HL-60 (cell line): ENCODE measurements at regions not wholly inside any gene's neighbourhood (a gene's known extent, or its start where the extent isn't known, plus 50 kb on each side); places are given as distances from the start of the nearest gene placed in this dataset.

Source experiments
- DNase-seq, 2 experiments: peaks; one replicate each; pipeline ENCODE4 v3.0.0-alpha.2; 2010 to 2020; ENCODE audit warnings: low read depth in 1 of 2, low spot score in 1 of 2
- H3K27ac ChIP-seq: fragments of 250-450 bp; sonication (Bioruptor Pico); replicated peaks from 2 replicates; pipeline ENCODE4 v1.5.1; 2020; ENCODE audit warnings: mild to moderate bottlenecking, moderate library complexity
- H3K27me3 ChIP-seq: fragments of 250-450 bp; sonication (Bioruptor Pico); 2 replicates; pipeline ENCODE4 v1.5.1; 2021; ENCODE audit warnings: mild to moderate bottlenecking, moderate library complexity; ENCODE audit not compliant: insufficient read depth, poor library complexity, severe bottlenecking
- H3K4me3 ChIP-seq: replicated peaks from 2 replicates; pipeline ENCODE4 v1.5.1; 2011; ENCODE audit warnings: mild to moderate bottlenecking, control low read depth, low read length; ENCODE audit not compliant: insufficient read depth
- CTCF ChIP-seq: IDR thresholded peaks from one replicate; pipeline ENCODE4 v1.5.1; 2011; ENCODE audit warnings: low read length, control low read depth, inconsistent platforms; ENCODE audit not compliant: insufficient read depth
- GABPA ChIP-seq: IDR thresholded peaks from 2 replicates; pipeline ENCODE4 v1.6.1; 2012; ENCODE audit warnings: low read depth
- POLR2AphosphoS5 ChIP-seq: IDR thresholded peaks from 2 replicates; pipeline ENCODE4 v1.6.1; 2012; ENCODE audit warnings: low read depth
- SPI1 ChIP-seq: IDR thresholded peaks from 2 replicates; pipeline ENCODE4 v1.6.1; 2012; ENCODE audit warnings: low read depth, mild to moderate bottlenecking, borderline replicate concordance
- TF ChIP-seq, protein P1 (sequence below): IDR thresholded peaks from 2 replicates; pipeline ENCODE4 v1.6.1; 2012; ENCODE audit warnings: low read depth; ENCODE audit not compliant: insufficient replicate concordance

DNA sequence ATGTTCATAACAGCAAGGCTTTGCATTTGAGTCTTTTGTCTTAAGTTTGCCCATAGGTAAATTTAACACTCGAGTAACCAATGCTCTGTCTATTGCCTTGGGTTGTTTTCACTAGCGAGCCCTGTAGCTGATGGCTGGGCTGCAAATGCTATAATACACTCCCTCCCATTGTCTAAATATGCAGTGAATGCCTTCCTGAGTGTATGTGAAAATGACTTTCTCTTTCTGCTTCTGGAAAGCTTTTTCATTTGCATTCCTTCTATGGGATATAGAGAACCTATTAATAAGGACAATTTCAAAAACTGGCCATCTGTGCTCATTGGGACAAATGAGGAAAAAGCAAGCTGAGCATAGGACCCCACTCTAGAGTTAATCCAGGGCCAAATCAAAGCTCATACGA, 156.5 kb upstream of the FBXL4 start:
- H3K27me3 ChIP-seq = peaks cover 6% of the 10 kb centered on the region
- TF ChIP-seq, protein P1, sequence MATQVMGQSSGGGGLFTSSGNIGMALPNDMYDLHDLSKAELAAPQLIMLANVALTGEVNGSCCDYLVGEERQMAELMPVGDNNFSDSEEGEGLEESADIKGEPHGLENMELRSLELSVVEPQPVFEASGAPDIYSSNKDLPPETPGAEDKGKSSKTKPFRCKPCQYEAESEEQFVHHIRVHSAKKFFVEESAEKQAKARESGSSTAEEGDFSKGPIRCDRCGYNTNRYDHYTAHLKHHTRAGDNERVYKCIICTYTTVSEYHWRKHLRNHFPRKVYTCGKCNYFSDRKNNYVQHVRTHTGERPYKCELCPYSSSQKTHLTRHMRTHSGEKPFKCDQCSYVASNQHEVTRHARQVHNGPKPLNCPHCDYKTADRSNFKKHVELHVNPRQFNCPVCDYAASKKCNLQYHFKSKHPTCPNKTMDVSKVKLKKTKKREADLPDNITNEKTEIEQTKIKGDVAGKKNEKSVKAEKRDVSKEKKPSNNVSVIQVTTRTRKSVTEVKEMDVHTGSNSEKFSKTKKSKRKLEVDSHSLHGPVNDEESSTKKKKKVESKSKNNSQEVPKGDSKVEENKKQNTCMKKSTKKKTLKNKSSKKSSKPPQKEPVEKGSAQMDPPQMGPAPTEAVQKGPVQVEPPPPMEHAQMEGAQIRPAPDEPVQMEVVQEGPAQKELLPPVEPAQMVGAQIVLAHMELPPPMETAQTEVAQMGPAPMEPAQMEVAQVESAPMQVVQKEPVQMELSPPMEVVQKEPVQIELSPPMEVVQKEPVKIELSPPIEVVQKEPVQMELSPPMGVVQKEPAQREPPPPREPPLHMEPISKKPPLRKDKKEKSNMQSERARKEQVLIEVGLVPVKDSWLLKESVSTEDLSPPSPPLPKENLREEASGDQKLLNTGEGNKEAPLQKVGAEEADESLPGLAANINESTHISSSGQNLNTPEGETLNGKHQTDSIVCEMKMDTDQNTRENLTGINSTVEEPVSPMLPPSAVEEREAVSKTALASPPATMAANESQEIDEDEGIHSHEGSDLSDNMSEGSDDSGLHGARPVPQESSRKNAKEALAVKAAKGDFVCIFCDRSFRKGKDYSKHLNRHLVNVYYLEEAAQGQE = no peak
- TF ChIP-seq GABPA (no peak), SPI1 (no peak), CTCF (no peak), POLR2AphosphoS5 (no peak)
- H3K27ac ChIP-seq = no peak overlapping the region
- no peak overlapping the region for H3K4me3 ChIP-seq
- DNase-seq = no peak

GRCh38 chr6:99099243-99099642, 151.5 kb upstream of the FBXL4 start:
- Histone ChIP-seq H3K4me3 (no peak overlapping the region), H3K27ac (no peak overlapping the region), H3K27me3 (peaks cover 7% of the 10 kb centered on the region)
- TF ChIP-seq CTCF = no peak
- no peak for TF ChIP-seq GABPA
- no peak for TF ChIP-seq POLR2AphosphoS5
- TF ChIP-seq SPI1 = no peak
- TF ChIP-seq, protein P1 = no peak
- DNase-seq = no peak

- peaks cover 11% of the 10 kb centered on the region for H3K27me3 ChIP-seq
- DNase-seq = no peak
- H3K4me3 ChIP-seq = no peak overlapping the region
- TF ChIP-seq SPI1 (no peak), GABPA (no peak), CTCF (no peak), POLR2AphosphoS5 (no peak)
- TF ChIP-seq, protein P1 = no peak
- H3K27ac ChIP-seq = no peak overlapping the region
These were observed 148.4 kb upstream of the FBXL4 start for GRCh38 chr6:99096170-99096569.
